OCI-LY1 (cell line): ENCODE measurements at regions not wholly inside any gene's neighbourhood (a gene's known extent, or its start where the extent isn't known, plus 50 kb on each side); places are given as distances from the start of the nearest gene placed in this dataset.
A peak's percentile ranks its signal among the peaks of the same experiment; 100 is the strongest.

ENCODE experiments used
- H2AFZ ChIP-seq: fragments of 200-600 bp; sonication (generic), shearing (Covaris generic); 2 replicates; pipeline ENCODE4 v1.6.0; 2014; ENCODE audit warnings: antibody characterized with exemption, mild to moderate bottlenecking, low read length
- H3F3A ChIP-seq: fragments of 200-600 bp; sonication (generic), shearing (Covaris generic); 2 replicates; pipeline ENCODE4 v1.6.0; 2014; ENCODE audit warnings: mild to moderate bottlenecking, antibody characterized with exemption, low read length, moderate library complexity; ENCODE audit not compliant: insufficient read depth
- H3K27ac ChIP-seq: fragments of 200-600 bp; sonication (generic); 2 replicates; pipeline ENCODE4 v1.5.1; 2014; ENCODE audit warnings: low read length, mixed run types, mild to moderate bottlenecking, low read depth; ENCODE audit not compliant: poor library complexity, severe bottlenecking
- H3K27me3 ChIP-seq: fragments of 200-600 bp; sonication (generic); 2 replicates; pipeline ENCODE4 v1.6.0; 2014; ENCODE audit warnings: antibody characterized with exemption, mild to moderate bottlenecking, low read length, moderate library complexity; ENCODE audit not compliant: insufficient read depth
- H3K36me3 ChIP-seq: fragments of 200-600 bp; sonication (generic); 2 replicates; pipeline ENCODE4 v1.6.1; 2014; ENCODE audit warnings: mild to moderate bottlenecking, antibody characterized with exemption, low read length, moderate library complexity, mixed read lengths; ENCODE audit not compliant: insufficient read depth
- H3K4me1 ChIP-seq: fragments of 200-600 bp; sonication (generic); 2 replicates; pipeline ENCODE4 v1.5.1; 2014; ENCODE audit warnings: mild to moderate bottlenecking, low read length, moderate library complexity; ENCODE audit not compliant: insufficient read depth, severe bottlenecking
- H3K4me2 ChIP-seq: fragments of 200-600 bp; sonication (generic), shearing (Covaris generic); 2 replicates; pipeline ENCODE4 v1.6.1; 2014; ENCODE audit warnings: low read length
- H3K4me3 ChIP-seq: fragments of 200-600 bp; sonication (generic); 2 replicates; pipeline ENCODE4 v1.5.1; 2014; ENCODE audit warnings: low read length, low read depth, mild to moderate bottlenecking, mixed read lengths; ENCODE audit not compliant: poor library complexity, severe bottlenecking
- H3K79me2 ChIP-seq: fragments of 200-600 bp; shearing (Covaris generic); 2 replicates; pipeline ENCODE4 v1.6.1; 2016; ENCODE audit warnings: mixed run types, low read length, mixed read lengths; ENCODE audit not compliant: insufficient read depth
- H3K9ac ChIP-seq: fragments of 200-600 bp; sonication (generic), shearing (Covaris generic); 2 replicates; pipeline ENCODE4 v1.6.1; 2014; ENCODE audit warnings: mild to moderate bottlenecking, low read length, mixed read lengths
- H3K9me2 ChIP-seq: fragments of 200-600 bp; sonication (generic), shearing (Covaris generic); 2 replicates; pipeline ENCODE4 v1.6.1; 2014; ENCODE audit warnings: low read depth, mild to moderate bottlenecking, low read length, mixed read lengths
- H3K9me3 ChIP-seq: fragments of 200-600 bp; shearing (Covaris generic); 2 replicates; pipeline ENCODE4 v1.6.1; 2014; ENCODE audit warnings: low read length, mixed read lengths
- H4K20me1 ChIP-seq: fragments of 200-600 bp; sonication (generic), shearing (Covaris generic); 2 replicates; pipeline ENCODE4 v1.6.0; 2016; ENCODE audit warnings: mild to moderate bottlenecking, low read length; ENCODE audit not compliant: insufficient read depth
- EZH2 ChIP-seq: fragments of 200-600 bp; sonication (generic), shearing (Covaris generic); IDR thresholded peaks from 2 replicates; pipeline ENCODE4 v1.8.0; 2017; ENCODE audit warnings: borderline replicate concordance, mixed run types, mild to moderate bottlenecking, antibody characterized with exemption, low read length, moderate library complexity, mixed read lengths
- TF ChIP-seq, protein P1 (sequence below): fragments of 200-600 bp; sonication (generic), shearing (Covaris generic); IDR thresholded peaks from 2 replicates; pipeline ENCODE4 v1.5.1; 2017; ENCODE audit warnings: mild to moderate bottlenecking, antibody characterized with exemption, low read length, moderate library complexity, mixed read lengths

DNA sequence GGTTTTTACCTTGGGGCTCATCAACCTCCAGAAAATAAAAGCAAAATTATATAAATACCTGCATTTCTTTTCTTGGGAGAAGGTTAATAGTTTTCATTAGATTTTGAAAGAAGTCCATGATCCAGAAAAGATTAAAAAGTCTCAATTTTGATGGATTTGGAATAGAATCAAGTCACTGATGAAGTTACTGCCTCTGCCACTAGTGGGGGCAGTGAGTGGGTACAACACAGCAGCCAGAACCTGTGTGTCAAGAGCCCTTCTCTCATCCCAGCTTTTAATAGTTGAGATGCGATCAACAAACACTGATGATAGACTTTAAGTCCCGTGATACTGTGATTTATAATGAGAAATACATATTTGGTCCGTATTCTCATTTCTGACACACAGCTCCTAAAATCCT, 686.7 kb downstream of the DIAPH3 start:
- Histone ChIP-seq H2AFZ (no peak overlapping the region), H4K20me1 (no peaks in the 10 kb centered on the region), H3K27ac (no peak overlapping the region), H3K9me2 (no peaks in the 10 kb centered on the region), H3F3A (no peaks in the 10 kb centered on the region), H3K36me3 (no peaks in the 10 kb centered on the region), H3K4me1 (no peaks in the 10 kb centered on the region), H3K9ac (no peak overlapping the region), H3K9me3 (no peaks in the 10 kb centered on the region), H3K4me3 (no peak overlapping the region), H3K27me3 (no peaks in the 10 kb centered on the region), H3K4me2 (no peak overlapping the region), H3K79me2 (no peaks in the 10 kb centered on the region)
- TF ChIP-seq, protein P1, sequence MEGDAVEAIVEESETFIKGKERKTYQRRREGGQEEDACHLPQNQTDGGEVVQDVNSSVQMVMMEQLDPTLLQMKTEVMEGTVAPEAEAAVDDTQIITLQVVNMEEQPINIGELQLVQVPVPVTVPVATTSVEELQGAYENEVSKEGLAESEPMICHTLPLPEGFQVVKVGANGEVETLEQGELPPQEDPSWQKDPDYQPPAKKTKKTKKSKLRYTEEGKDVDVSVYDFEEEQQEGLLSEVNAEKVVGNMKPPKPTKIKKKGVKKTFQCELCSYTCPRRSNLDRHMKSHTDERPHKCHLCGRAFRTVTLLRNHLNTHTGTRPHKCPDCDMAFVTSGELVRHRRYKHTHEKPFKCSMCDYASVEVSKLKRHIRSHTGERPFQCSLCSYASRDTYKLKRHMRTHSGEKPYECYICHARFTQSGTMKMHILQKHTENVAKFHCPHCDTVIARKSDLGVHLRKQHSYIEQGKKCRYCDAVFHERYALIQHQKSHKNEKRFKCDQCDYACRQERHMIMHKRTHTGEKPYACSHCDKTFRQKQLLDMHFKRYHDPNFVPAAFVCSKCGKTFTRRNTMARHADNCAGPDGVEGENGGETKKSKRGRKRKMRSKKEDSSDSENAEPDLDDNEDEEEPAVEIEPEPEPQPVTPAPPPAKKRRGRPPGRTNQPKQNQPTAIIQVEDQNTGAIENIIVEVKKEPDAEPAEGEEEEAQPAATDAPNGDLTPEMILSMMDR: peak; percentile 49
- TF ChIP-seq EZH2: no peak

DNA sequence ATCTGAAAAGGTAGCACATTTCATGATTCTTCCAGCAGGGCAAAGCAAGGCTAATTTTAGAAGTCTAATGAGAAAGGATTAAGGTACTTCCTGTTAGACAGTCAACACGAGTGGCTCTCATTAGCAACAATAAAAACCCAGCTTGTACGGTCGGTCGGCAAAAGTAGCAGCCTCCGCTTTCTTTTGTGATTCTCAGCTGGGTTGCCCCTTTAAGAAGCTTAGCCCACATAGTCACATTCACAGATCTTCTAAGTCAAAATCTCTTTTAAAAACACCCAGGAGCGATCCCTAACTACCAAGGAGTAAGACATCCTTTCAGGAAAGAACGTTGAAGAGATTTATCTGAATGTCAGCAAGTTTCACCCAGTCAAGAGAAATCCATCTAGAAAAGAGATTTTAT, 684.8 kb downstream of the DIAPH3 start:
- no peaks in the 10 kb centered on the region for H3K27me3 ChIP-seq
- H3K4me2 ChIP-seq: no peak overlapping the region
- H2AFZ ChIP-seq: no peak overlapping the region
- H3K9me3 ChIP-seq: no peaks in the 10 kb centered on the region
- no peaks in the 10 kb centered on the region for H3F3A ChIP-seq
- no peaks in the 10 kb centered on the region for H3K4me1 ChIP-seq
- no peaks in the 10 kb centered on the region for H3K9me2 ChIP-seq
- no peak overlapping the region for H3K9ac ChIP-seq
- H3K79me2 ChIP-seq: no peaks in the 10 kb centered on the region
- TF ChIP-seq EZH2: no peak
- TF ChIP-seq, protein P1: no peak
- H3K36me3 ChIP-seq: no peaks in the 10 kb centered on the region
- H4K20me1 ChIP-seq: no peaks in the 10 kb centered on the region
- no peak overlapping the region for H3K27ac ChIP-seq
- no peak overlapping the region for H3K4me3 ChIP-seq

DNA sequence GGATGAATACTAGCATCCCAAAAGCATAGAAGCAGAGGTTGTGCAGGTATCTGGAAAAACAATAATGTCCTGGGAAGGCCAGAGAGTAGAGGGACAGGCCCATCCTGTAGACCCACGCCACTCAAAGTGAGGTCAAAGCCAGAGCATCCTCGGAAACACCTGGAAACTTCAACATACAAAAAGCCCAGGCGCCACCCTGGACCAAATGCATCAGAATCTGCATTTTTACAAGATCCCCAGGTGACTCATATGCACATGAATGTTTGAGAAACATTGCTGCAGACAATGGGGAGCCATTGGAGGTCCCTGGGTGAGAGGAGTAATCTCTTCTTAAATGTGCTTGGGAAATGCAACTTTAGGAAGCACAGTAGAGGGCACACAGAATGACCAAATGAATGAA, 684.1 kb downstream of the DIAPH3 start:
- TF ChIP-seq, protein P1: no peak
- TF ChIP-seq EZH2: no peak
- Histone ChIP-seq H3K27ac (no peak overlapping the region), H3K4me1 (no peaks in the 10 kb centered on the region)

More for the DNA sequence above, 684.1 kb downstream of the DIAPH3 start:
- Histone ChIP-seq H3F3A (no peaks in the 10 kb centered on the region), H3K4me2 (no peak overlapping the region), H3K9ac (no peak overlapping the region), H3K36me3 (no peaks in the 10 kb centered on the region), H3K9me2 (no peaks in the 10 kb centered on the region), H2AFZ (no peak overlapping the region), H3K27me3 (no peaks in the 10 kb centered on the region), H3K79me2 (no peaks in the 10 kb centered on the region), H3K9me3 (no peaks in the 10 kb centered on the region), H3K4me3 (no peak overlapping the region), H4K20me1 (no peaks in the 10 kb centered on the region)
